GM18520 (cell line): ENCODE measurements at regions not wholly inside any gene's neighbourhood (a gene's known extent, or its start where the extent isn't known, plus 50 kb on each side); places are given as distances from the start of the nearest gene placed in this dataset.

Experiments used
- ATAC-seq: cut with Tn5 transposase; IDR thresholded peaks from one replicate; pipeline ENCODE4 v1.9.1; 2021; ENCODE audit not compliant: unreplicated experiment

GRCh38 chr2:193336781-193337180 is 1142.0 kb upstream of the TMEFF2 start:
- no peak for ATAC-seq

- ATAC-seq, result no peak
These were observed 1139.7 kb upstream of the TMEFF2 start for GRCh38 chr2:193334401-193334800.

GRCh38 chr2:193333539-193333938 is 1138.8 kb upstream of the TMEFF2 start:
- ATAC-seq, result no peak

GRCh38 chr2:193332941-193333340 is 1138.2 kb upstream of the TMEFF2 start:
- no peak for ATAC-seq

- no peak for ATAC-seq
These were observed 1136.9 kb upstream of the TMEFF2 start for GRCh38 chr2:193331676-193332075.

GRCh38 chr2:193326296-193326695 is 1131.6 kb upstream of the TMEFF2 start:
- ATAC-seq, result no peak

- peak; percentile 59 for ATAC-seq
These were observed 1120.8 kb upstream of the TMEFF2 start for GRCh38 chr2:193315428-193316091.

GRCh38 chr2:193303464-193303863 is 1108.7 kb upstream of the TMEFF2 start:
- ATAC-seq, result no peak

GRCh38 chr2:193294371-193294770 is 1099.6 kb upstream of the TMEFF2 start:
- ATAC-seq, result no peak

- ATAC-seq, result no peak
These were observed 1084.6 kb upstream of the TMEFF2 start for GRCh38 chr2:193279361-193279760.

GRCh38 chr2:193276988-193277387 is 1082.3 kb upstream of the TMEFF2 start:
- no peak for ATAC-seq

- ATAC-seq, result no peak
These were observed 1081.8 kb upstream of the TMEFF2 start for GRCh38 chr2:193276560-193276959.

- no peak for ATAC-seq
These were observed 1081.3 kb upstream of the TMEFF2 start for GRCh38 chr2:193276069-193276468.

GRCh38 chr2:193272011-193272410 is 1077.3 kb upstream of the TMEFF2 start:
- no peak for ATAC-seq

- ATAC-seq, result no peak
These were observed 1076.1 kb upstream of the TMEFF2 start for GRCh38 chr2:193270816-193271215.

- no peak for ATAC-seq
These were observed 1072.8 kb upstream of the TMEFF2 start for GRCh38 chr2:193267496-193268002.

- no peak for ATAC-seq
These were observed 1058.3 kb upstream of the TMEFF2 start for GRCh38 chr2:193253014-193253530.

GRCh38 chr2:193251909-193252308 is 1057.2 kb upstream of the TMEFF2 start:
- ATAC-seq, result no peak

- ATAC-seq, result no peak
These were observed 1055.7 kb upstream of the TMEFF2 start for GRCh38 chr2:193250389-193250788.

GRCh38 chr2:193240752-193241151 is 1046.0 kb upstream of the TMEFF2 start:
- ATAC-seq, result no peak

GRCh38 chr2:193231634-193232033 is 1036.9 kb upstream of the TMEFF2 start:
- ATAC-seq, result no peak

- ATAC-seq, result no peak
These were observed 1033.5 kb upstream of the TMEFF2 start for GRCh38 chr2:193228276-193228675.

GRCh38 chr2:193222454-193222853 is 1027.7 kb upstream of the TMEFF2 start:
- no peak for ATAC-seq
